Middle frontal gyrus (tissue), 1 donor: ENCODE measurements at regions not wholly inside any gene's neighbourhood (a gene's known extent, or its start where the extent isn't known, plus 50 kb on each side); places are given as distances from the start of the nearest gene placed in this dataset.
"Not testable (repeated sequence)": the region's sequence is repeated elsewhere in the genome, so short reads cannot be mapped to it uniquely, and the experiment has no call there.

Experiments used
- DNase-seq: peaks from one replicate; pipeline ENCODE4 v3.0.0-alpha.2; 2015; ENCODE audit warnings: low spot score; ENCODE audit errors: extremely low spot score

DNA sequence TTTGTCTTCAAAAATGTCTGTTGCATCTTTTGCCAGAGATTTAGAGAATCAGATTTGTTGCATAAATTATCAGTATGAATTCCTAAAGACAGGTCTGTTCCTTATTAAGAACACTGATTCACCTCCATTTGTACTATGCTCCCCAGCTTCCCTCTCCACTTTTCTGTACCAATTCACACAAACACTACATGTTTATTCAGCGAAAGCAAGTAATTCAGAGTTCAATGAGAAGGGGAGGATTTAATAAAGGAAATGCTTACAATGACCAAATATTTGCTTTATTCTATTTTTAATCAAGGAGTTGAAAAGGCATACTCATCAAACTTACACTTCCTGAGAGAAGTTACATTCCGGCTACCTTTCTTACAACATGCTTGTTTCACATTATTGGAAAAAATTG is 135.5 kb downstream of the NBPF8 start:
- not testable (repeated sequence) for DNase-seq

- DNase-seq = not testable (repeated sequence)
These were observed 137.4 kb downstream of the NBPF8 start for GRCh38 chr1:120552190-120552589.

GRCh38 chr1:120557605-120558302 is 142.9 kb downstream of the NBPF8 start:
- DNase-seq = peak; percentile 3

- not testable (repeated sequence) for DNase-seq
These were observed 143.6 kb downstream of the NBPF8 start for GRCh38 chr1:120558303-120559060.

GRCh38 chr1:120561767-120562166 is 146.9 kb downstream of the NBPF8 start:
- DNase-seq = not testable (repeated sequence)

DNA sequence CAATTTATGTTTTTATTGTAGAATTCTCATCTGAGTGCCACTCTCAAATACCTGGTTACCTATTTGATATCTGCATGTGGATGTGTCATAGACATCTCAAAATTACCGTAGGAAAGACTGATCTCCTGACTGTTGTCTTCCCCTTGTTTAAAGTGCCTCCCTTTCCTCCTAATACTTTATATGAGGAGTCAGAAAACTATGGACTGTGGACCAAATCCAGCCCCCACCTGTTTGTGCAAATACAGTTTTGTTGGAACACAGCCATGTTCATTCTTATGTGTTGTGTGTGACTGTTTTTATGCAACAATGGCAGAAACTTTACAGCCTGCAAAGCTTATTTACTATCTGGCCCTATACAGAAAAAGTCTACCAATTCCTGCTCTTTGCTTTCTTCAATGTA is 150.6 kb downstream of the NBPF8 start:
- not testable (repeated sequence) for DNase-seq

DNA sequence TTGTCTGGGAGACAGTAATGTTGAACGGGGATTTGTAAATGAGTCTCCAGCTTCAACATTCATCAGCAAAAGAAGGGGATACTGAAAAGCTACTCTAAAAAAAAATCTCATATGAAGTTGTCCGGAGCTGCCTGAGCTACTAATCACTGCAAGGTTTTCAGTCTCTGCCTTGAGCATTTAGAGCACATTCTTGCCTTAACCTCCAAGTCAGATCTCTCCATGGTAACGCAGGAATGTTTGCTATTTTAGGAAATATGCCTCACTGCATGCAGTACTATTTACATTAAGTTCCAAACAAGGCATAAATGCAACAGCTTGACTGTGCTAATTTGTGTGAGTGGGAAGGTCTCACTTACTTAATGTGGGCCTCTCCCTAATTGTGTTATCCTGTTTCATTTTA is 152.8 kb downstream of the NBPF8 start:
- DNase-seq = not testable (repeated sequence)

DNA sequence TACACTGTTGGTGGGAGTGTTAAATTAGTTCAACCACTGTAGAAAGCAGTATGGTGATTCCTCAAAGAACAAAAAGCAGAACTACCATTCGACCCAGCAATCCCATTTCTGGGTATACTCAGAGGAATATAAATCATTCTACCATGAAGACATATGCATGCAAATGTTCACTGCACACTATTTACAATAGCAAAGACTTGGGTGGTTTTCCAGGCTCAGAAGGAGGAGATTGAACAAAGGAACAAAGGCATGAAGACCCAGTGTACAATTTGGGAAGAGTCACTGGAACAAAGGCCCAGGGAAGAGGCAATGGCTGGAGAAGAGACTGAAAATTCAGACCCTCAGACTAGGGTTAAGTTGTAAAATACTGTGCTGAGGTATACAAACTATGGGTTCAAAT is 148.5 kb upstream of the NBPF26 start:
- not testable (repeated sequence) for DNase-seq

- not testable (repeated sequence) for DNase-seq
These were observed 141.6 kb upstream of the NBPF26 start for GRCh38 chr1:120582135-120582534.

- not testable (repeated sequence) for DNase-seq
These were observed 137.7 kb upstream of the NBPF26 start for GRCh38 chr1:120586053-120586452.

DNA sequence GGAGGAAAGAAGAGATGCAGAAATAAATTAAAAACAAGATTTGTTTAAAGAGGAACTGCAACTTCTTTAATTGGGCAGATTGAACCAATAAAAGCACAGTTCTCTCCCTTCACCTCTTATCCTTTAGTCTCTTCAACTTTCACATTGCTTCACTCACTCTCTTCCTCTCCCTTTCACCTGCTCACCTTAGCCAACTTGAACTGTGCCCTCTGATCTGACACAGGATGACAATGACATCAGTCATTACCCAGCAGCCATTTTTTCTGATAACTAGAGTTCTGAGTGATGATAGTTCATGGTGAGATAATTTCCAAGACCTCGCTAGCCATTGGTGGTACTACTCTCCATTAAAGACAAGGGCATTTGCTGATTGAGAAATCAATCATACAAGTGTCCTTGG is 134.9 kb upstream of the NBPF26 start:
- DNase-seq = not testable (repeated sequence)

DNA sequence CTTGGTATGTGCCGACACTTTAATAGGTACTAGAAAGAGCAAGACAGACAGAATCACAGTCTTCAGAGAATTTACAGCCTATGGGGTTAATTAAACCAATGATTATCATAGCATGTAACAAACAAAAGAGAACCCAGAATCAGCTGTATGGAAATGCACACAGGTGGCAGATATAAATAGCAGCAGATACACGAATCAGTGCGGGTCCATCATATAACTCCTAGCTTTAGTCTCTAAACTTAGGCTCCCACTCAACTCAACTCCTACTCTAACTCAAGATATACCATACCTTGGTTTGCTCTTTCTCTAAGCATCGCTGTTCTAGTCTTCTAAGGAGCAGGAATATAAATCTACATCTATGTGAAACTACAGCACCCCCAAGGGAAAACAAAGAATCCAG is 132.0 kb upstream of the NBPF26 start:
- not testable (repeated sequence) for DNase-seq

DNA sequence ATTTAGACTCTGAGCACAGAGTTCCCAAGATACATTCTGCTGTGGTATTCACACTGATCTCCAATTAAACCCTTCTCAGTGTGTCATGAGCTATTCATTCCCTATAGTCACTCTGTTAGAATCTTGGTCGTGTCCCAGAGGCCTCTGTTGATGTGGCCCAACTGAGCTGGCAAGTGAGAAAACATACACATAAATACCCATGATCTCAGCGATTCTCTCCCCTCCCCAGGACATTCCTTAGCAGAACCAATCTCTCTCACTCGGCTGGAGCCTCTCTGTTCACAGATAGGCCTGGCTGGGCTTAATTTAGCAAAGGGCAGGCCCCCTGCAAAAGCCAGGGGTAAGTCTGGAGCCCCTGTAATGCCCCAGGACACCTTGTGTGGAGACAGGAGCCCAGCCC is 130.8 kb upstream of the NBPF26 start:
- not testable (repeated sequence) for DNase-seq

DNA sequence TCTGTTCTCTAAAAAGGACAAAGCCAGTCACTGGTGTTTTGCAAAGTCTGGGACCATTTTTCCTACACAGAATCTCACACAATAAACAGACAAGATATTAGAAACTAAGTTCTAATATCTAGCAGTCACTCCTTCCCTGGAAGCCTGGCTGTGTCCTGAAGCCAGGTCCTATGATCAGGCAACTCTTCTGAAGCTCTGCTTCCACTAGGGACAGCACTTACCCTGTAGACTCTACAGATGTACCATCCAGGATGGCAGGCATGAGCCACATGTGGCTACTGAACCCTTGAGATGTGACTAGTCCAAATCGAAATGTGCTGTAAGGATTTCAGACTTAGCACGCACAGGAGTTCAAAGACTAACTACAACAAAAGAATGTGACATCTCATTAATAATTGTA is 130.1 kb upstream of the NBPF26 start:
- not testable (repeated sequence) for DNase-seq

DNA sequence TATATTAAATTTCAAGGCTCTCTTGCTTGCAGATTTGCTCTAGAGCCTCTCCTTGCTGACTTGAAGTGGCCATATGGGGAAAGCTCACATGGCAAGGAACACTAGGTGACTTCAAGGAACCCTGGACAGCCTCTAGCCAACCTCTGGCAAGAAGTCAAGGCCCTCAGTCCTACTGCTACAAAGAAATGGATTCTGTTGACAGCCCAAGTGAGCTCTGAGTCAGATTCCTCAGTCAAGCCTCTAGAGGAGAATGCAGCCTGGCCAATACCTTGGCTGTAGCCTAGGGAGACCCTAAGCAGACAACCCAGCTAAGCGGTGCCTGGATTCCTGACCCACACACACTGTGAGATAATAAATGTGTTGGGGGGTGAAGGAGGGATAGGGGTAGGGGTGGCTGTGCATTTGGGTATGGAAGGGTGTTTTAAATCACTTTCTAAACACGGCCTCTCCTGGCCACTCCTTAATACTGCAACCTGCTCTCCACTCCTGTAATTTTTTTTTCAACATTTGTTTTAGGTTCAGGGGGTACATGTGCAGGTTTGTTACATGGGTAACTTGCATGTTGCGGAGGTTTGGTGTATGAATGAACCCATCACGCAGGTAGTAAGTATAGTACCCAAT is 125.3 kb upstream of the NBPF26 start:
- not testable (repeated sequence) for DNase-seq

GRCh38 chr1:120599511-120599910 is 124.2 kb upstream of the NBPF26 start:
- DNase-seq = not testable (repeated sequence)

DNA sequence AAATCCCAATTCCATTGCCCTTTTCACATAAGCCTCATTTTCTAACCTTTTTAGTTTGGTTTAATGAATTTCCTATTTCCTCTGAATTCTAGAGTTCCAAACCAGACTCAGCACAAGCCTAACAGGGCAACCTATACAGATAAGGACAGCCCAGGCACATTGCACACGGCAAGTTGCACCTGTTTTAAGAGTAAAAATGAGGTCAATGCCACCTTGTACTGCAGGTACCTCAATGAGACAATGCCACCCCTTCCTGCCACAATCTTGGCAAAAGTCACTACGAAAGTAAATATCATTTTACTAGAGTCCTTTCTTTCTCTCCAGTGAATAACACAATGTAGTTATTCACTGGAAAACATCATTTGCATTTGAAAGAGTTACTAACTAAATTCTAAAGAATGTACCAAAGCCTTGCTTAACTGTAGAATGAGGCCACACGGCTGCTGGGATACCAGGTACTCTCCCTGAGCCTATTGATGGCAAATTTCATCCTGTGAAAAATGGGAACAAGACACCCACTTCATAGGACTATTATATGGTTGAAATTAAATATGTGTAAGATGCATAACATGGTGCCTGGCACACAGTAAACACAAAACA is 123.2 kb upstream of the NBPF26 start:
- not testable (repeated sequence) for DNase-seq

- DNase-seq = not testable (repeated sequence)
These were observed 115.9 kb upstream of the NBPF26 start for GRCh38 chr1:120607882-120608281.

GRCh38 chr1:120608314-120609014 is 115.3 kb upstream of the NBPF26 start:
- DNase-seq = not testable (repeated sequence)

DNA sequence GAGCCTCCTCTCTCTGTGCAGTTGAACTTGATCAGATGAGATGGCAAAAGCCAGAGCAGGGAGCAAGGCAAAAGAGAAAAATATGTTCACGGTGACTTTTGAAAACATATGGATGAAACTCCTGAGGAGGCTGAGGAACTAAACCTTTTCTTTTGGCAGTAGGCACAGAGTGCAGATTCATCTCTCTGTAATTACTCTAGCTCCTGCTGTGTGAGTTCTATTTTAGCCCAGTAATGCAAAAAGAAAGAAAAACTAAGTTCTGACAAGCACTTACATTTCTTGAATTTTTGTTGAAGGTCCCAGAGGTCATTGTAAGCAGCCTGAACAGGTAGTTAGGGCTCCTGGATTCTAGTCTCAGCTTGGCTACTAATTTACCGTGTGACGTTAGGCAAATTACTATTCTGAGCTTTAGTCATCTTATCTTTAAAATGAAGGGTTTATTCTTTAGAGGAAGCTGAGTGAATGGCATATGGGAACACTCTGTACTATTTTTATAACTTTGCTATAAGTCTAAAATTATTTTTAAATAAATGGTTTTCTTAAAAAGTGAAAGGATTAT is 114.7 kb upstream of the NBPF26 start:
- not testable (repeated sequence) for DNase-seq

DNA sequence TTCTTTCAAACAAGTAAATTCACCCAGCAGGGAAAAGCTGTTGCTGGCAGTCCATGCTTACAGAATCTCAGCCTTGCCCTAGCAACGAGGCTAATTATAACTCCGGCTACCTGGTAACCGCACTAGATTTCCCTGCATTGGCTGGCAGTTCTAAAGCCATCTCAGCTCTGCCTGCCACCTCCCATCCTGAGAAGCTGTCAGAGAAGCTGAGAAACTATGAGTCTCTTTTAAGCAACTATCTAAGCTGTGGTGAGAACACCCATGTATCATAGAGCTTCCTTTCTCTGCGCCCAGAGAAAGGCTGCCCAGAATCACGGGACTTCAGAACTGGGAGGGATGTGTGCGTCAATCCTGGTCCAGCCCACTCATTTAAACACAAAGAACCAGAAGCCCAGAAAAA is 113.9 kb upstream of the NBPF26 start:
- DNase-seq = not testable (repeated sequence)
